ENCODE measurements at regions not wholly inside any gene's neighbourhood (a gene's known extent, or its start where the extent isn't known, plus 50 kb on each side); places are given as distances from the start of the nearest gene placed in this dataset.

GRCh38 chr7:47196106-47196645 lies 385.7 kb downstream of the TNS3 start:
- Histone ChIP-seq H3K4me1 (no peaks in the 10 kb centered on the region), H3K4me2 (no peak overlapping the region), H3K9me3 (ENCODE audit: low read depth) (no peaks in the 10 kb centered on the region), H3F3A (ENCODE audit: low read depth) (no peaks in the 10 kb centered on the region), H3K27me3 (no peaks in the 10 kb centered on the region), H3K4me3 (no peak overlapping the region), H3K36me3 (no peaks in the 10 kb centered on the region), H4K20me1 (ENCODE audit: low read depth) (no peaks in the 10 kb centered on the region), H3K27ac (no peak overlapping the region), H3K9ac (no peak overlapping the region), H3K79me2 (ENCODE audit: low read depth) (no peaks in the 10 kb centered on the region), H2AFZ (replicated peaks) (no peak overlapping the region)
- TF ChIP-seq EZH2 (IDR thresholded peaks at IDR 0.05): no peak
- TF ChIP-seq CTCF (IDR thresholded peaks at IDR 0.05): no peak
- no peak for TF ChIP-seq EZH2phosphoT487 (IDR thresholded peaks at IDR 0.05)
- Mint-ChIP-seq H3K9me3 (no peaks in the 10 kb centered on the region), H3K4me1 (no peaks in the 10 kb centered on the region), H3K4me3 (no peak overlapping the region), H3K27ac (no peak overlapping the region), H3K36me3 (no peaks in the 10 kb centered on the region), H3K27me3 (ENCODE audit: insufficient read depth, low read depth) (peaks cover 6% of the 10 kb centered on the region)
- DNase-seq (ENCODE audit: low spot score): no peak

GRCh38 chr7:47195641-47196040 lies 386.3 kb downstream of the TNS3 start:
- Histone ChIP-seq H3F3A (ENCODE audit: low read depth) (no peaks in the 10 kb centered on the region), H3K4me2 (no peak overlapping the region), H3K27ac (no peak overlapping the region), H3K9me3 (ENCODE audit: low read depth) (no peaks in the 10 kb centered on the region), H3K4me1 (no peaks in the 10 kb centered on the region), H4K20me1 (ENCODE audit: low read depth) (no peaks in the 10 kb centered on the region), H3K4me3 (no peak overlapping the region), H3K36me3 (no peaks in the 10 kb centered on the region), H2AFZ (replicated peaks) (no peak overlapping the region), H3K79me2 (ENCODE audit: low read depth) (no peaks in the 10 kb centered on the region), H3K9ac (no peak overlapping the region), H3K27me3 (no peaks in the 10 kb centered on the region)
- H3K9me3 Mint-ChIP-seq: no peaks in the 10 kb centered on the region
- no peak overlapping the region for H3K27ac Mint-ChIP-seq
- TF ChIP-seq EZH2phosphoT487 (IDR thresholded peaks at IDR 0.05) (no peak), EZH2 (IDR thresholded peaks at IDR 0.05) (no peak), CTCF (IDR thresholded peaks at IDR 0.05) (peak; percentile 50)
- DNase-seq (ENCODE audit: low spot score): peak; percentile 17
- H3K27me3 Mint-ChIP-seq (ENCODE audit: insufficient read depth, low read depth): peaks cover 6% of the 10 kb centered on the region
- no peaks in the 10 kb centered on the region for H3K4me1 Mint-ChIP-seq
- no peaks in the 10 kb centered on the region for H3K36me3 Mint-ChIP-seq
- H3K4me3 Mint-ChIP-seq: no peak overlapping the region

GRCh38 chr7:47194516-47195057 lies 387.3 kb downstream of the TNS3 start:
- no peaks in the 10 kb centered on the region for H3K4me1 ChIP-seq
- H3K36me3 Mint-ChIP-seq: no peaks in the 10 kb centered on the region
- H3K79me2 ChIP-seq (ENCODE audit: low read depth): no peaks in the 10 kb centered on the region
- H3K27ac Mint-ChIP-seq: no peak overlapping the region
- no peaks in the 10 kb centered on the region for H3F3A ChIP-seq (ENCODE audit: low read depth)
- DNase-seq (ENCODE audit: low spot score): no peak
- H3K4me2 ChIP-seq: no peak overlapping the region
- H3K4me1 Mint-ChIP-seq: no peaks in the 10 kb centered on the region
- no peaks in the 10 kb centered on the region for H3K9me3 Mint-ChIP-seq
- no peak overlapping the region for H3K4me3 Mint-ChIP-seq
- H4K20me1 ChIP-seq (ENCODE audit: low read depth): no peaks in the 10 kb centered on the region
- no peaks in the 10 kb centered on the region for H3K36me3 ChIP-seq
- TF ChIP-seq CTCF (IDR thresholded peaks at IDR 0.05) (no peak), EZH2phosphoT487 (IDR thresholded peaks at IDR 0.05) (no peak), EZH2 (IDR thresholded peaks at IDR 0.05) (no peak)
- H2AFZ ChIP-seq (replicated peaks): no peak overlapping the region
- H3K9ac ChIP-seq: no peak overlapping the region
- H3K4me3 ChIP-seq: no peak overlapping the region
- no peaks in the 10 kb centered on the region for H3K27me3 ChIP-seq
- peaks cover 8% of the 10 kb centered on the region for H3K27me3 Mint-ChIP-seq (ENCODE audit: insufficient read depth, low read depth)
- no peak overlapping the region for H3K27ac ChIP-seq
- no peaks in the 10 kb centered on the region for H3K9me3 ChIP-seq (ENCODE audit: low read depth)
